ENCODE measurements at regions not wholly inside any gene's neighbourhood (a gene's known extent, or its start where the extent isn't known, plus 50 kb on each side); places are given as distances from the start of the nearest gene placed in this dataset.
"Not testable (repeated sequence)": the region's sequence is repeated elsewhere in the genome, so short reads cannot be mapped to it uniquely, and the experiment has no call there.

DNA sequence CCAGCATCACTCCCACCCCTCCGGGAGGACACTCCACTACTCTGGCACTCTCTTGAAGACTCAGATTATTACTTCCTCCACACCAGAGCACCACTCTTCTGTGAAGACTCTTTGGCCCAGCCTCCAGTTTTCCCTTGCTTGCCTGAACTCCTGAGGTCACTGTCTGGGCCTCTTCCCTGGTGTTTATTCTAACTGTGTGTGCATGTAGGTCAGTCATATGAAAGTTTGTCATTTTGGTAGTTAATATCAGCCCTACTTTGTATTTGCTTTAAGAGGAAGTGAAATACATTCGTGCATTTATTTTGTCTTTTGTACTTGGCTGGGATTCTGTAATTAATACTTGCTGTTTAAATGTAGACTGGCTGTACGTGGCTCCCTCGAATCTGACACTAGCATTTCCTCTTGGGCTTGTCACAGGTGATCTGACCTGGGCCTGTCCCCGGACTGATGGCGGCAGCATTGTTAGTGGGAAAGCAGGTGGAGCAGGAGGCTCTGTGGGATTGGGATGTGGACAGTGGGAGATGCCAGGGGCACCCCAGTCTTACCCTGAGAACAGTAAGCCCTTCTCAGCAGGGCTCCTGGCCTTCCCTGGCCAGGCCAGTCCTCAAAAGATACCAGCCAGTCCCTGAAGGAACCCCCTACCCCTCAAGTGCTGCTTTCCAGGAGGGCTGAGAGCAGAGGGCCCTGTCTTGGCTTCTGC lies 350.5 kb downstream of the CDC5L start:
- FAIRE-seq (no peak), DNase-seq (ENCODE audit: low spot score) (no peak)

- FAIRE-seq (no peak), DNase-seq (ENCODE audit: low spot score) (no peak)
These were observed 351.2 kb downstream of the CDC5L start for GRCh38 chr6:44738601-44739146.

GRCh38 chr6:44739181-44739580 lies 351.7 kb downstream of the CDC5L start:
- FAIRE-seq (no peak), DNase-seq (ENCODE audit: low spot score) (no peak)

GRCh38 chr6:44740566-44741120 lies 353.1 kb downstream of the CDC5L start:
- DNase-seq (ENCODE audit: low spot score) (no peak), FAIRE-seq (no peak)

- no peak for DNase-seq (ENCODE audit: low spot score)
- FAIRE-seq: no peak
These were observed 354.7 kb downstream of the CDC5L start for GRCh38 chr6:44742201-44742600.

DNA sequence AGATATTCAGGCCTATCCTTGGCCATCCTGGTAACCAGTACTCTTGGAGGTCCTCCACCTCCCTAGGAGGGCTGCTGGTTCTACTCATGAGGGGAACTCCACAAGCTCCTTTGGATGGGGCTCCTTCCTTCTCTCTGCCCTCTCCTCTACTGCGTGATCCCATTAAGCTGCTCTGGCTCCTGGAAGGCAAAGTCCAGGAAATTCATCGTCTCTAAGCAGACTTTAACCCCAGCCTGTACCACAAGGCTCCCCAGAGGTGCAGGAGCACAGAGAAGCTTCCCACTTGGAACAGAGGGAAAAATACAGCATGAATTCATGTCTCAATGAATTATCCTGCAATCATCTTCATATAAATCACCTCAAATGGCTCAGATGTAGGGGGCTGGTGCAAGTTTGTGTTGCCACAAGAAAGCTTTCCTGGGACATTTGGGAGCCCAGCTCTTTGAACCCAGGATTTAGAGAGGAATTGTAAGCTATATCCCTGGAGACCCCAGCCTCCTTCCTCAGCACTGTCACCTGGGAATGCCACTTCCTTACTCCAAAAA lies 355.4 kb downstream of the CDC5L start:
- FAIRE-seq (no peak), DNase-seq (ENCODE audit: low spot score) (no peak)

DNA sequence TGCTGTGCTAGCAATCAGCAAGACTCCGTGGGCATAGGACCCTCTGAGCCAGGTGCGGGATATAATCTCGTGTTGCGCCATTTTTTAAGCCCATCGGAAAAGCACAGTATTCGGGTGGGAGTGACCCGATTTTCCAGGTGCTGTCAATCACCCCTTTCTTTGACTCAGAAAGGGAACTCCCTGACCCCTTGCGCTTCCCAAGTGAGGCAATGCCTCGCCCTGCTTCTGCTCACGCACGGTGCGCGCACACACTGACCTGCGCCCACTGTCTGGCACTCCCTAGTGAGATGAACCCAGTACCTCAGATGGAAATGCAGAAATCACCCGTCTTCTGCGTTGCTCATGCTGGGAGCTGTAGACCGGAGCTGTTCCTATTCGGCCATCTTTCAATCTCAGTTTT lies 372.6 kb downstream of the CDC5L start:
- not testable (repeated sequence) for FAIRE-seq; DNase-seq (ENCODE audit: low spot score)

- DNase-seq (ENCODE audit: low spot score) (no peak), FAIRE-seq (no peak)
These were observed 373.5 kb downstream of the CDC5L start for GRCh38 chr6:44761046-44761445.

DNA sequence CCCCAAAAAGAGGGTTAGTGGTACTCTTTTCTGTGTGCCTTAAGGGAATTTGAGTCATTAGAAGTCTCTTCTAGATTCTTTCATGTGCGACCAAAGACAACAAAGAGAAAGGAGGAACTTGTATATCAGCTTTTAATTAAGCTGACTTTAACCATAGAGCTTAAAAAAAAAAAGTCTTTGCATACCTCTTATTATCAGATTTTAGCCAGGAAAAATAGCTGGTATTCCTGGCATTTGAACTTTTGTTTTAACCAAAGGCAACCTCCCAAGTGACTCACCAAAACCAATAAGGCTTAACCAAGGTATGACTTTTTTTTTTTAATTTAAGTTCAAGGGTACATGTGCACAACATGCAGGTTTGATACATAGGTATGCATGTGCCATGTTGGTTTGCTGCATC lies 375.0 kb downstream of the CDC5L start:
- no peak for FAIRE-seq
- DNase-seq (ENCODE audit: low spot score): no peak

DNA sequence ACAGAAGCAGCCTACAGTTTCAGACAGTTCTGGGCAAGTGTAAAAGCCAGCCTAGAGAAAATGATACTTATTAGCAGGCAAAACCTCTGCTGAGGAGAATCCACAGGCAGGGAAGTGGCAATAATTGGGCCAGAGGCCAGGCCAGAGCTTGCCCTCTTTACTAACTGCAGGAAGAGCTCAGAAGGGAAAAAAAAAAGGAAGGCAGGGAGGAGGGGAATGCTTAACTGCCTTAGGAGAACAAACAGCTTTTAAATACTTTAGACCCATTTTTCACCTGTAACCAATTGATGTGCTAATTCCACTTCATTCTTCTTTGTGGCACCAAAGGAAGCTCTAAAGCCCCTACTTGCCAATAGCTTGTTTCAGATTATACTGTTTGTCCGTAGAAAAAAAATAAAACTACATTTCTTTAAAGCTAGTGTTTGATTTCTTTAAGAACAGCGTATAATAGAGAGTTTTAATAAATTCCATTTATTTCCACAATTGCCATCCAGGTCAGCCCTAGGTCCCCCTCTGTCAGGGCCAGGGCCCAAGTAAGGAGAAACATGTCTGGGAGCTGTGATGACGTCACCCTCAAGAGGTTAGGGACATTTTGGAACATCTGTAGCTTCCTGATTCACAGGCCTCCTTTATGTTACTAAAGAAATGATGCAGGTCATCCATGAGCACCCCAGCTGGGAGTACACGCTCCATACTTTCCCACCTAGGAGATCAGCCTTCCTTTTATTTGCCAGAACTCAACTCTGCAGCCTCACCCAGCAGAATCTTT lies 384.3 kb downstream of the CDC5L start:
- DNase-seq (ENCODE audit: low spot score) (no peak), FAIRE-seq (no peak)

- no peak for FAIRE-seq
- DNase-seq (ENCODE audit: low spot score): no peak
These were observed 385.3 kb downstream of the CDC5L start for GRCh38 chr6:44772838-44773237.

- DNase-seq (ENCODE audit: low spot score): no peak
- FAIRE-seq: no peak
These were observed 387.6 kb downstream of the CDC5L start for GRCh38 chr6:44775121-44775520.

GRCh38 chr6:44776344-44776743 lies 388.8 kb downstream of the CDC5L start:
- FAIRE-seq: no peak
- no peak for DNase-seq (ENCODE audit: low spot score)

DNA sequence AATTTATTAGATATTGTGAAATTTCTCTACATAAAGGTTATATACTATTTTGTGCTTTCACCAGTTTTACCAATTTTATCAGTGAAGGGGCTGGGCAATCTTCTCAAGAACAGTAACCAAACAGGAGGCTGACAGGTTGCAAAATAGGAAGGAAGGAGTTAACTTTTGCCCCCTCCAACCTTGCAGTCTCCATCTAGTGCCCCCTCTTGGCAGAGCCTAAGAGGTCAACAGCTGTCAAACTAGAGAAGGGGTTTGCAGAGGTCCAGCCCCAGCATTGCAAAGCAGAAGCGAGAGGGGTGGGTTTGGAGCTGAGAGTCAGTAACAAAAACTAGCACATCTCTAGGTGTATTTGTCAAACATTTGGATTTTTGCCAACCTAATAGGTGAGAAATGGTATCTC lies 391.0 kb downstream of the CDC5L start:
- FAIRE-seq: no peak

More for the DNA sequence above, 391.0 kb downstream of the CDC5L start:
- no peak for DNase-seq (ENCODE audit: low spot score)
